PC-9 (cell line): ENCODE measurements at regions not wholly inside any gene's neighbourhood (a gene's known extent, or its start where the extent isn't known, plus 50 kb on each side); places are given as distances from the start of the nearest gene placed in this dataset.

Experiments used
- BruUV-seq: library from RNA; stranded (reverse); fragments of 400-500 nt; replicated peaks from 2 replicates; lab custom pipeline; 2021; lab: Mats Ljungman, UMichigan
- CTCF ChIA-PET: fragments of 300-600 bp; sonication (Branson Sonifier 250); formaldehyde crosslinking; loops from one replicate; lab custom pipeline; 2022; ENCODE audit warnings: antibody characterized with exemption; lab: Charles Lee
- POLR2A ChIA-PET: fragments of 300-600 bp; sonication (Branson Sonifier 250); formaldehyde crosslinking; loops from one replicate; lab custom pipeline; 2022; ENCODE audit warnings: antibody characterized with exemption; ENCODE audit not compliant: unreplicated experiment; lab: Charles Lee
- DNase-seq, 2 experiments: peaks; one replicate each; pipeline versions ENCODE4 v3.0.0 to v3.0.0-alpha.2; 2015 to 2022; ENCODE audit warnings: mixed read lengths in 1 of 2
- H2AFZ ChIP-seq: fragments of 200-600 bp; sonication (generic); 2 replicates; pipeline ENCODE4 v1.8.1; 2017; ENCODE audit warnings: antibody characterized with exemption
- H3F3A ChIP-seq: fragments of 200-600 bp; sonication (generic); 2 replicates; pipeline ENCODE4 v1.8.1; 2017; ENCODE audit warnings: antibody characterized with exemption, mild to moderate bottlenecking, low read depth; ENCODE audit not compliant: insufficient read depth
- H3K27ac ChIP-seq: fragments of 200-600 bp; sonication (generic); 2 replicates; pipeline ENCODE4 v1.6.1; 2016; ENCODE audit warnings: mixed run types
- H3K27me3 ChIP-seq: fragments of 200-600 bp; sonication (generic); 2 replicates; pipeline ENCODE4 v1.6.1; 2016; ENCODE audit warnings: low read depth, mixed run types; ENCODE audit not compliant: insufficient read depth
- H3K36me3 ChIP-seq: fragments of 200-600 bp; sonication (generic); 2 replicates; pipeline ENCODE4 v1.6.1; 2016; ENCODE audit warnings: low read depth, mixed run types
- H3K4me1 ChIP-seq: fragments of 200-600 bp; sonication (generic); replicated peaks from 2 replicates; pipeline ENCODE4 v1.6.1; 2016; ENCODE audit warnings: mixed run types; ENCODE audit not compliant: insufficient read depth
- H3K4me2 ChIP-seq: fragments of 200-600 bp; sonication (generic); 2 replicates; pipeline ENCODE4 v1.6.1; 2017; ENCODE audit warnings: mixed run types
- H3K4me3 ChIP-seq: fragments of 200-600 bp; sonication (generic); 2 replicates; pipeline ENCODE4 v1.6.1; 2016; ENCODE audit warnings: mixed run types
- H3K79me2 ChIP-seq: fragments of 200-600 bp; sonication (generic); 2 replicates; pipeline ENCODE4 v1.6.1; 2017; ENCODE audit warnings: low read depth, mixed run types
- H3K9me2 ChIP-seq: fragments of 200-600 bp; sonication (generic); 2 replicates; pipeline ENCODE4 v1.8.1; 2017; ENCODE audit warnings: mild to moderate bottlenecking; ENCODE audit not compliant: insufficient read depth
- H3K9me3 ChIP-seq: fragments of 200-600 bp; sonication (generic); 2 replicates; pipeline ENCODE4 v1.8.1; 2016; ENCODE audit warnings: low read depth; ENCODE audit not compliant: insufficient read depth
- H4K20me1 ChIP-seq: fragments of 200-600 bp; sonication (generic); 2 replicates; pipeline ENCODE4 v1.8.1; 2017; ENCODE audit not compliant: insufficient read depth
- CTCF ChIP-seq: fragments of 200-600 bp; sonication (generic); conservative IDR thresholded peaks from 2 replicates; pipeline ENCODE4 v1.6.1; 2017; ENCODE audit warnings: mixed run types, antibody characterized with exemption, mild to moderate bottlenecking, moderate library complexity
- EZH2 ChIP-seq: fragments of 200-600 bp; sonication (generic); IDR thresholded peaks from 2 replicates; pipeline ENCODE4 v1.8.0; 2017; ENCODE audit warnings: antibody characterized with exemption, low read depth
- intact Hi-C: fragments of 100-400 bp; cut with micrococcal nuclease; formaldehyde crosslinking; loops from one replicate; pipeline ENCODE4 v1.10.0; 2022; ENCODE audit not compliant: unreplicated experiment

GRCh38 chrX:122076241-122076640 lies 1028.8 kb downstream of the GLUD2 start:
- H3K4me1 ChIP-seq = no peaks in the 10 kb centered on the region
- POLR2A ChIA-PET = no interaction called here
- H3K27ac ChIP-seq = no peak overlapping the region
- intact Hi-C loops = no loop called here
- 0 out of 2 replicates have a peak, but pooled peaks cover 2% of the 10 kb centered on the region for H3K9me3 ChIP-seq
- CTCF ChIA-PET = no interaction called here
- no peaks in the 10 kb centered on the region for H3K9me2 ChIP-seq
- no peaks in the 10 kb centered on the region for H3K36me3 ChIP-seq
- no peak overlapping the region for H3K4me3 ChIP-seq
- TF ChIP-seq EZH2 (no peak), CTCF (no peak)
- no peaks in the 10 kb centered on the region for H3F3A ChIP-seq
- H4K20me1 ChIP-seq = no peaks in the 10 kb centered on the region
- DNase-seq = no peak
- H3K27me3 ChIP-seq = no peaks in the 10 kb centered on the region
- H3K79me2 ChIP-seq = no peaks in the 10 kb centered on the region
- no peak overlapping the region for H2AFZ ChIP-seq
- BruUV-seq = no TSS peak
- H3K4me2 ChIP-seq = no peak overlapping the region

GRCh38 chrX:122078079-122078478 lies 1030.7 kb downstream of the GLUD2 start:
- no TSS peak for BruUV-seq

GRCh38 chrX:122087341-122087740 lies 1039.9 kb downstream of the GLUD2 start:
- H4K20me1 ChIP-seq = no peaks in the 10 kb centered on the region
- TF ChIP-seq CTCF = no peak
- no peak for TF ChIP-seq EZH2
- ChIA-PET POLR2A (interaction anchor here (0.6 kb wide), 1 partner anchor 764 kb away, joined by 6 read pairs; no protein-coding TSS in a partner anchor), CTCF (no interaction called here)
- no peaks in the 10 kb centered on the region for H3K79me2 ChIP-seq
- H3K9me3 ChIP-seq = no peaks in the 10 kb centered on the region
- BruUV-seq = no TSS peak
- H3K27ac ChIP-seq = no peak overlapping the region
- H3K27me3 ChIP-seq = no peaks in the 10 kb centered on the region
- no peaks in the 10 kb centered on the region for H3K4me1 ChIP-seq
- H3K4me3 ChIP-seq = no peak overlapping the region
- no peak overlapping the region for H2AFZ ChIP-seq
- no peak for DNase-seq
- intact Hi-C loops = no loop called here
- H3K36me3 ChIP-seq = no peaks in the 10 kb centered on the region
- no peaks in the 10 kb centered on the region; the same call in 1 of the 2 replicates for H3K9me2 ChIP-seq
- no peak overlapping the region for H3K4me2 ChIP-seq
- no peaks in the 10 kb centered on the region for H3F3A ChIP-seq

More at GRCh38 chrX:122078079-122078478, 1030.7 kb downstream of the GLUD2 start:
- Histone ChIP-seq H3K9me2 (no peaks in the 10 kb centered on the region), H3K36me3 (no peaks in the 10 kb centered on the region), H3K27ac (no peak overlapping the region), H2AFZ (no peak overlapping the region), H3K4me2 (no peak overlapping the region), H3K4me3 (no peak overlapping the region), H3K27me3 (no peaks in the 10 kb centered on the region), H3K9me3 (no peaks in the 10 kb centered on the region), H4K20me1 (no peaks in the 10 kb centered on the region), H3K4me1 (no peaks in the 10 kb centered on the region), H3K79me2 (no peaks in the 10 kb centered on the region), H3F3A (no peaks in the 10 kb centered on the region)
- CTCF ChIA-PET = no interaction called here
- no peak for TF ChIP-seq CTCF
- TF ChIP-seq EZH2 = no peak
- POLR2A ChIA-PET = no interaction called here
- intact Hi-C loops = no loop called here
- no peak for DNase-seq
